Colon (tissue), 2 donors: ENCODE measurements at regions not wholly inside any gene's neighbourhood (a gene's known extent, or its start where the extent isn't known, plus 50 kb on each side); places are given as distances from the start of the nearest gene placed in this dataset.
"Not testable (repeated sequence)": the region's sequence is repeated elsewhere in the genome, so short reads cannot be mapped to it uniquely, and the experiment has no call there.

Experiments
- FAIRE-seq: peaks from 2 replicates; lab custom pipeline; 2012; peaks lifted over from hg19 to GRCh38; lab: Jason Lieb, UNC
- donor health status: control.
- donor health status: control.

GRCh38 chr10:119996944-119997343 is 104.4 kb downstream of the SEC23IP start:
- FAIRE-seq = peak; percentile 57

- FAIRE-seq = no peak
Observed at GRCh38 chr10:119997429-119997828, 104.9 kb downstream of the SEC23IP start.

GRCh38 chr10:120002785-120003184 is 110.3 kb downstream of the SEC23IP start:
- no peak for FAIRE-seq

- no peak for FAIRE-seq
Observed at GRCh38 chr10:120005207-120006201, 113.0 kb downstream of the SEC23IP start.

- no peak for FAIRE-seq
Observed at GRCh38 chr10:120007261-120007660, 114.7 kb downstream of the SEC23IP start.

GRCh38 chr10:120011359-120012130 is 119.0 kb downstream of the SEC23IP start:
- no peak for FAIRE-seq

- no peak for FAIRE-seq
Observed at GRCh38 chr10:120012131-120012400, 119.5 kb downstream of the SEC23IP start.

GRCh38 chr10:120012566-120012965 is 120.0 kb downstream of the SEC23IP start:
- FAIRE-seq = no peak

- no peak for FAIRE-seq
Observed at GRCh38 chr10:120014031-120014430, 121.5 kb downstream of the SEC23IP start.

- FAIRE-seq = no peak
Observed at GRCh38 chr10:120015064-120015463, 122.5 kb downstream of the SEC23IP start.

- FAIRE-seq = no peak
Observed at GRCh38 chr10:120016906-120017305, 124.4 kb downstream of the SEC23IP start.

- no peak for FAIRE-seq
Observed at GRCh38 chr10:120017733-120018417, 125.3 kb downstream of the SEC23IP start.

GRCh38 chr10:120018695-120019094 is 126.2 kb downstream of the SEC23IP start:
- no peak for FAIRE-seq

- no peak for FAIRE-seq
Observed at GRCh38 chr10:120019568-120019967, 127.0 kb downstream of the SEC23IP start.

GRCh38 chr10:120022357-120022756 is 129.8 kb downstream of the SEC23IP start:
- FAIRE-seq = no peak

GRCh38 chr10:120034236-120034635 is 141.7 kb downstream of the SEC23IP start:
- no peak for FAIRE-seq

- FAIRE-seq = no peak
Observed at GRCh38 chr10:120039046-120039445, 146.5 kb downstream of the SEC23IP start.

- FAIRE-seq = no peak
Observed at GRCh38 chr10:120039826-120040225, 147.3 kb downstream of the SEC23IP start.

- no peak for FAIRE-seq
Observed at GRCh38 chr10:120041807-120042559, 149.5 kb downstream of the SEC23IP start.

GRCh38 chr10:120042705-120043104 is 150.2 kb downstream of the SEC23IP start:
- no peak for FAIRE-seq

GRCh38 chr10:120047373-120047772 is 154.8 kb downstream of the SEC23IP start:
- not testable (repeated sequence) for FAIRE-seq

GRCh38 chr10:120047926-120048325 is 155.4 kb downstream of the SEC23IP start:
- no peak for FAIRE-seq
